Left kidney (tissue), 1 donor: ENCODE measurements at regions not wholly inside any gene's neighbourhood (a gene's known extent, or its start where the extent isn't known, plus 50 kb on each side); places are given as distances from the start of the nearest gene placed in this dataset.

ENCODE experiments used
- DNase-seq: peaks from one replicate; pipeline ENCODE4 v3.0.0-alpha.2; 2013

DNA sequence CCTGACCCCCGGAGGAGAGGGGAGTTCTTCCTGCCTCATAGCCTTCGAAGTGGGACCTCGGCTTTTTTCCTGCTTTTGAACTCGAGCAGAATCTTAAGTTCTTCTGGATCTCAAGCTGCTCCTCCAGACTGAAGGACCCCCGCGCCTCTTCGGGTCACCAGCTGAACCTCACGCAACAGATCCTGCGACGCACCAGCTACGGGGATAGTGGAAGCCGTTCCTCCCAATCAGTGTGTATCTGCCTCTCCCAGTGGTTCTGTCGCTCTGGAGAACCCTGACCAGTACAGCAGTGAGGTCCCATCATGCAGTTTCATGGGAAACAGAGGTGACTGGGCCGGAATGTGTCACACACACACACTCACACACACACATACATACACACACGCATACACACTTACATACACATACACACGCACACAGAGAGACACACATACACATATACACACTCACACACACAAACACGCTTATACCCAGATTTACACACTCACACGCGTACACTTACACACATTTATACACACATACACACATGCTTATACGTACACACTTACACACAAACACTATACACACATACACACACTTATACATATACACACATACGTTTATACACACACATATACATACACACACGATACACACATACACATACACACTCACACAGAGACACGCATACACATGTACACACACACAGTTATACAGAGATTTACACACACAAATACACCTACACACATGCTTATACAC is 170.0 kb downstream of the TTLL2 start:
- DNase-seq, result no peak

DNA sequence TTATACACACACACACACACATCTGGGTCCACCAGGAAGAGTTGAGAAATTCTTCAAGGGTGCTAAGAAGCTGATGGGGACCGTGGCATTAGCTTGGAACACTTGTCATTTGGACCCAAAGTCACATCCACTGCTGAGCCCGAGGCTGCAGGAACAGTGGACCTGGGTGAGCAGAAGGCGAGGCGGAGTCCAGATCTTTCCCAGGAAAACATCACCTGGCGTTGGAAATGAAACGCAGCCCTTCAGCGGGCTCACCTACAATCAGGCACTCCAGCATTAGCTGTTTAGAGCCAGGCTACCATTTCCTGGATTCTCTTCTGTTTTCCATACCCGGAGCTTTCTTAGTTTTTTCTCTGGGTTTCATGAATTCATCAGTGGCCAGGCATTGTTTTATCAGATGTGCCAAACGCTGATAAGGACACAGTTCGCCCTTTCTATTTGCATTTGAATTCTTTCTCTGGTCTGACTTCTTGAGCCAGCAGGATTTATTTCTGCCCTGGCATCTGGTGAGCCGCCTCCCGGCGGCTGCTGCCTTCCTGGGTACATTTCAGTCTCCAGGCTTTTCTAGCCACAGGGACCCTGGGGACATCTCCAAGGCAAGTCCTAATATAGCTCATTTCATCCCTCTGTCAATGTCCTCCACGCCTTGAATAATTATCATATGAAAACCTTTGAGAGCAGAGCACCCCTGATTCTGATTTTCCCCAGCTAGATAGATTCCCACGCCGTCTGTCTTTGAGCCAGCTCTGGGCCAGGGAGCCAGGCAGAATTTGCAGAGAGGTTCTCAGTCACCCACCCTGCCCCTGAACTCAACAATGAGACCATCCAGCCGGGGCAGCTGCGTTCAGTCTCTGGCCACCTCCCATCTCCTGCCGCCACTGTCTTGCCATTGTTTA is 170.9 kb downstream of the TTLL2 start:
- DNase-seq, result no peak

DNA sequence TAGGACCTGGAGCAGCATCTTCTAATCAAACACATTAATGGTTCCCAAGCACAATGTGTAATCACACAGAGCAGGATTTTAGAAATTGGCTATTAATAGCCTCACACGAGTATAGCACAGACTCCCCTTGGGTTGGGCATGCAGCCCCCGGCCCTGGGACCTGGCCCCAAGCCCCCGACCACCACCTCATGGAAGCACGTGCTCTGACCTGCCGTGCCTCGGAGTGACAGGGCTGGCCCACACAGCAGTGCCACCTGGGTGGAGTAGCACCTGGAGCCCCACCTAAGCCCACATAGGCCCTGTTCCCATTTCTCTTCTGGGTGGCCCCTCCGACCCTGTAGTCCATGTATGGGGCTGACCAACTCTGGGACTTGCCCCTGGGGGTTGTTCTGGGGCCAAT is 171.8 kb downstream of the TTLL2 start:
- DNase-seq, result no peak

DNA sequence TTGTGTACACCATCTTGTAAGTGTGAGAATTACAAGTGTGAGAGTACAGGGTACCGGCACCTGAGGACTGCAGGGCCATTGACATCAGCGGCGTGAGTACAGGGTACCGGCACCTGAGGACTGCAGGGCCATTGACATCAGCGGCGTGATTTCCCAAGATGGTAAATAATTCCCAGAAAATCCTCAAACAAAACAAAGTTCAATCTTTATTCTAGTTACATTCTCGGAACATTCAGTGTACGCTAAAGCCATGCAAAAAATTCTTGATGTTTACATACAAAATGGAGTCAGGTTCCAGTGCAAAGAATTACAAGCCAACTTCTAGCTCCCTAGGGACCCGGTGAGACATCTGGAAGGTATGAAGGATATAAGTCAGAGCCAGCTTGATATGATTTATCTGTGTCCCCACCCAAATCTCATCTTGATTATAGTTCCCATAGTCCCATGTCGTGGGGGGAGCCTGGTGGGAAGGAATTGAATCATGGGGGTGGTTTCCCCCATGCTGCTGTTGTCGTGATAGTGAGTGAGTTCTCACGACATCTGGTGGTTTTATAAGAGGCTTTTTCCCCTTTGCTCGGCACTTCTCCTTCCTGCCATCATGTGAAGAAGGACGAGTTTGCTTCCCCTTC is 172.7 kb downstream of the TTLL2 start:
- DNase-seq, result no peak

DNA sequence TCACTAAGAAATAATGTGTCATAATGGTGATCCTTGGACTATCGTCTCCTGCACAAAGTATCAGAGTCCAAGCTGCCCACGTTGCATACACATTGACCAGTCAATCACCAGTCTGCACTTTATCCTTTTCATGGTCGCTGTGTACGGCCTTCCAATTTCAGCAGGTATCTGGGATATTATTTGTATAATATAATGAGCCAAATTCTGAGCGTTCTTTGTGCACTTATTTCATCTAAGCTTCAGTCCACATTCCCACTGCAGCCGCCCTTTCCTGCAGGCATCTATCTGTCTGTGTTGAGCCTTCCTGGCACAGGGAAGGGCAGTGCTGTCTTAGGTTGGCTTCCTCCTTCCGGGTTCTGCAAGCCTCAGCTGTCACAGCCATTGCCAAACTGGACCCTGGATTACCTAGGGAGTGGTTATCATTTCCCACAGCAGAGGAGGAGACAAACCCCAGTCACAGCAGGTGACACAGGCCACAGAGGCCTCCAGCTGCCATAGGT is 174.3 kb downstream of the TTLL2 start:
- DNase-seq, result no peak

DNA sequence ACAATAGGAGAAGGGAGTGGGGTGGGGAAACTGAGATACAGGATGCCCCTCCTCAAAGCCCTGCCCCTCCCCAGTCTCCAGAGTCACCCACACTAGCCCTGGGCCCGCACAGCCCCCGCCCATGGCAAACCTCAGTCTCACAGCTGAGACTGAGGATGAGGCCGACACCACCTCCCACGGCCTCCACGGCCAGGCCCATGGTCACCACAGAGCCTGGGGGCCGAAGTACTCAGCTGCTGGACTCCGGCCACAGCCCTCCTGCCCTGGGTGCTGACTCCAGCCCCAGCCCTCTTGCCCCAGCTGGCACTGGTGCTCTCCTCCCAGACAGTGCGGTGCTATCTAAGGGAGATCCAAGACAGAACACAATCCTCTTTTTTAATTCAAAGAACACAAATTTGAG is 176.1 kb downstream of the TTLL2 start:
- DNase-seq, result no peak

DNA sequence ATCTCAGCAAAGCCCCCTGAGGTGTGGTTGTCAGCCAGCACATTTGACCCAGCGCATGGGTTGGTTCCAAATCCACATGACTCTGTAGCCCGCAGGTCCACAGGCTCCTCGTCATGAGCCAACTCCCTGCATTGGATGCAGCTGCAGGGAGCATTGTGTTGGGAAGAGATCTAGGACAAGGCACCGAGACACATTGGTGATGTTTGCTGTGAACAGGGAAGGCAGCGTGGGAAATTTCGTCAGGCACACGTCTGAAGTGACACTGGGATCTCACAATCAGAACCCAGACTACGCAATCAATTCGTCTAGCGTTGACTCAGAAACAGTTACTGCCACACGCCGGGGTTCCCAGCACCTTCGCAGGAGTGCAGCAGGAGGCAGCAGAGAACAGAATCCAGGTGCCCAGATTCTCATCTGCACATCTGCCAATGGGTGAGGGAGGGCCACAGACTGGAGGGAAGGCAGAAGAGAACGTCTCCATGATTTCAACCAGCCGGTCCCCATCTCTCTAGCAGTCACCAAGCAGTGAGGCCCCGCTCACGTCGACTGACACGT is 177.0 kb downstream of the TTLL2 start:
- DNase-seq, result no peak

DNA sequence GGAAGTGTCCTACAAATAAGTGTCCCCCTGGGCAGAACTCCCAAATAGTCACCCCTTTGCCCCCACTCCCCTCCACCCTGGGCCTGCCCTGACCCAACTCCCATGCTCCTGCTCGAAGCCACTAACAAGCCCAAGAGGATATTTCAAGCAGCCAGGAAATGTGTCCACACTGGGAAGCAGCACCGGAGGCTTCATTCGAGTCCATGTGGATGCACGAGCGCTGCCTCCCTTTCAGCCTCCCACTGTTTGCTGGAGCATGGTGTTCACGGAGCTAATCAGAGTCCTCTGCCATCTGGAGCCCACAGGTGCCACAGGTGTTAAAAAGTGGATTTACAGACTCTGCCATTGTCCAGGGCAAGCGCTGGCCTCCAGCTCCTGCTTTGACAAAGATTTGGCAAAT is 177.6 kb downstream of the TTLL2 start:
- no peak for DNase-seq

DNA sequence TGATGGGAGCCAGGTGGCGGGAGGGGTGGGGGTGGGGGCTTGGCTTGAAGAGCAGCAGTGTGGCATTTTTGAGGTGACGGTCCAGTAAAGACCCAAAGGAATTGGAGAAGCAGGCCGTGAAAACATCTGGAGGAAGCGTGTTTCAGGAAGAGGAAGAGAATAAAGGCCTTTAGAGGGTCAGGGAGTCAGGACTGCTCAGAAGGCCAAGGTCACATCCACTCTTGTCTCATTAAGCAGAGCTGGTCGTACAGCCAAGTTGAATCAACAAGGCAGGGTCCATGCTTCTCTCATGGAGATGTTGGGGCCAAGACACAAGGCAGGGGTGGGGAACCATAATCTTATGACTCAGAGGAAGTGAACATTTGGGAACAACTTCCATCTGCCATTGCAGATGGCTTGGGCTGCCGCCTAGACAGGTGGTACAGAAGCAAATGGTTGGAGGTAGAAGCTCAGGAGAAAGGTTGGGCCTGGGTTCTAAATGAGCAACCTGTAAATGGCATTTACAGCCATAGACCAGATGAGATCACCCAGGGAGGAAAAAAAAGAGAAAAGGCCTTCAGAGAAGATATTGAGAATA is 179.6 kb downstream of the TTLL2 start:
- no peak for DNase-seq

DNA sequence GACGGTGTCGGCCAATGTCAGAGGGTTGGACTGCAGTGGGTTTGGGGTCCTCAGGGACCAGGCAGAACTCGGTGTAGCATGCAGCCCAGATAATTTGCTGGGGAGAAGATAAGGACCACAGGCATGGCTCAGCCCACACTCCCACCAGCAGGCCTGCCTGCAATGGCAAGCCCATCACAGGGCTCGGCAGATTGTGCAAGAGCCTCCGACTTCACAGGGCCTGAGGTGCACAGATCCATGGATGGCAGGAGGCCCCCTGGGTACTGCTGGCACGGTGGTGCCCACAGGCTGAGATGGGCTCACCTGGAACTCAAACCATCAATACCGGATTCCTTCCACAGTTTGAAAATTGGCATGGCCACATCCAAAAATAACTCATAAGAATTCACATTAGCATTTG is 180.3 kb downstream of the TTLL2 start:
- DNase-seq, result no peak

DNA sequence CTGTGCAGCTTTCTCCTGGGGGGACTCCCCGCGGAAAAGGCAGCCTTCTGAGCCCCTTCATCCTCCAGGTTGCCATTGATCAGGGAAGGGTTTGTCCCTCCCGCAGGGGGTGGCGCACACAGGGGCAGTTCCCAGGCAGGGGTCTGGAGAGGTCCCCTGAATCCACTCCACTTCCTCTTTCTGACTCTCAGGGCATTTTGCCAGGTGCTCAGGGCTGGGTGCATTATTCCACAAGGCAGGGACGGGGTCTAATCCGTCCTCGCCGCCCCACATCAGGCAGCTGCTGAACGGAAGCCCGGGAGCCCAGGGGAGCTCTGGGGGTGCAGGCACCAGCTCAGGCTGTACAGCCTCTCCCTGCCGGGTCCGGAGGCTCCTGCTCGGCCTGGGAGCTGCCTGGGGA is 180.9 kb downstream of the TTLL2 start:
- no peak for DNase-seq

DNA sequence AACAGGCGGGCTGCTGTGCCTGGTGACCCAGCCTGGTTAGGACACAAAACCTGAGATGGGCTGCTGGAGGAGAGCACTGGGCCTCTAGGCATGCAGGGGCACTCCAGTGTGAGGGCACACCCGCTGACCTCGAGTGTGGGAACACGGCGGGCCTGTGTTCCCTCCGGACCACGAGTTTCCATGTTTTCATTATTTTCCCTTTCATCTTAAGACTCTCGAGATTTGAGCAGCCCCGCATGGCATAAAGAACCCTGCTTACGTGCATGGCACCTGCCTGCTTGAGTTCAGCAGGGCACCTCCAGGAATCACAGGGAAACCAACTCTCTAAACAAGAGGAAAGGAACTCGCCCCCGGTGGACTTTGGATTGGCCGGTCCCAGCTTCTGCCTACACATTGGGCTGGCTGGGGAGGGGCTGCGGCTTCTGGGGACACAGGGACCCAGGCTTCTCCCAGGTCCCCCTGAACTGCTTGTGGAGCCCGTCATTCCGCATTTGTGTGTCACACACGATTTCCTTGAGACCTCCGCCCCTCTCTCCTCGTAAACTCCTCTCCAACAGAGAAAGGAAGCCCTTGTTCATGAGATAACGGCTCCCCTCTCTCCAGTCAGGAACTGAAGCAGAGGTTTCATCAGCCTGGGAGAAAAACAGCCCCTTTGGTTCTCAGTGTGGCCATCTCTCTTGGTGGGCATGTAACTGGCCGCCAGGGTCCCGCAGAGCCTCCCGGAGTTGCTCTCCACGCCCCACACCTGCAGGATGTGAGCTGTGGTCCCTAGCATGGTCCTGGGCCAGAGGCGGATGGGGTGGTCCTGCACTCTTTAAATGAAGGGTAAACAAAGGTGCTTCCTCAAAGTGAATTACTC is 181.8 kb downstream of the TTLL2 start:
- DNase-seq, result no peak

DNA sequence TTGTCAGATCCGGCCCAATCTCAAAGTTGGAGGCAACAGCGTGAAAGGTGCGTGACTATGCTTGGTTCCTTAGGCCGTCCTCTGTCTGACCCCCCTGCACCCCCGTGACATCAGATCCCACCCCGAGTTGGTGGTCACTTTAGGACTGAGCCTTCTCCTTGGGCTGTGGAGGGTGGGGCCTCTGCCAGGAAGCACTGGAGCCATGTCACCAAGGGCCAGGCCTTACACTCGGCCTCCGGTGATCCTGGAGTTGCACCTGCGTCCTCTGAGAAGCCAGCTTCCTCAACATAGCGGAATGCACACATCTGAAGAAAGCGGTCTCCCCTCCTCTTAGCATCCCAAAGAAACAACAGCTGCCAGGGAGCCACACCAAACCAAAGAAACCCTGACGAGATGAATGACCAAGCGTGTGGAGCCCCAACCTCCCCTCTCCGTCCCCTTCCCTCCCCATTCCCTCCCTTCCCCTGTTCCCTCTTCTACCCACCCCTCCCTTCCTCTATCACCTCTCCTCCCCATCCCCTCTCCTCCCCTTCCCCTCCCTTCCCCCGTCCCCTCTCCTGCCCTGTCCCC is 182.6 kb downstream of the TTLL2 start:
- no peak for DNase-seq

DNA sequence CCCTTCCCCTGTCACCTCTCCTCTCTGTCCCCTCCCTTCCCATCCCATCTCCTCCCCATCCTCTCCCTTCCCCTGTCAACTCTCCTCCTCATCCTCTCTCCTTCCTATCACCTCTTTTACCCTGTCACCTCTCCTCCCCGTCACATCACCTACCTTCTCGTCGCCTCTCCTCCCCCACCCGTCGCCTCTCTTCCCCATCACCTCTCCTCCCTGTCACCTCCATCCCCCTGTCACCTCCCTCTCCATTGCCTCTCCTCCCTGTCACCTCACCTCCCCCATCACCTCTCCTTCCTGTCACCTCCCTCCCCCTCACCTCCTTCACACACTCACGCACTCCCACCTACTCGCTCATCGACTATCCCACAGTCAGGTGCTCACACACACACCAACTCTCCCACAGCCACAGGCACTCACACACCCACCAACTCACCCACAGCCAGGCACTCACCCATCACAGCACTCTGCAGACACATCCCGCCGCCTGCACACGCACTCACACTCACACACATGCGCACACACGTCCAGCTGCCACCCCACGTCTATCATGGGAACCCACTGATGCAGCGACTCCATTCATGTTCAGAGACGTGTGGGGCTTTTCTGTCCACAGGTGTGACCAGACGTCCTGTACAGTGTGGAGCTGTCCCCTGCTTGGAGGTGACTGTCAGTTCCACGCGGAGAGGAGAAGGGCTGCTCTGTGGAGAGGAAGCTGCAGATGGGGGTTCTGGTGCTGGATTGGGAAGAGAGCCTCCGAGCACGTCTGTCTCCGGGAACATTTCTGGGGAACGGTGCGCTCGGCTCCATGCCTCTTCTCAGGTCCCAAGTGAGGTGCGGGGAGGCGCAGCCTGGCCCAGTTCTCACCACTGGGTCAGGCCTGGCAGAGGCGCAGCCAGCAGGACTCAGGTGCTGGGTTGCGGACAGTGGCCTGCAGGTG is 184.3 kb downstream of the TTLL2 start:
- DNase-seq, result no peak

DNA sequence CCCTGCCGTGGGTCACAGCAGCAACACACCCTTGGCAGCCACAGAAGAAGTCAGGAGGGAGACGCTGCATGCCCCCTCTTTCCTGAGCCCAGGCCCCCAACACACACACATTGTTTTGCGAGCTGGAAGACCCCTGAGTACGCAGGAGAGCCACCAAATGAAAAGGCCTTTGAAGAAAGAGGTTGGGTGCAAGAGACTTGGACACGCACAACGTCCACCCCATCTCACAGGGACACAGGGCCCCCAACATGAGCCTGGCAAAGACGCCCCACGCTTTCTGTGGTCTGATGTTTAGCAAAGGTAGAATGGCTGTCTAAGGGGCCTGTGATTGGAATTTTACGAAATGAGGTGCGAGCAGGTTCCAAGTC is 185.0 kb downstream of the TTLL2 start:
- DNase-seq, result no peak

DNA sequence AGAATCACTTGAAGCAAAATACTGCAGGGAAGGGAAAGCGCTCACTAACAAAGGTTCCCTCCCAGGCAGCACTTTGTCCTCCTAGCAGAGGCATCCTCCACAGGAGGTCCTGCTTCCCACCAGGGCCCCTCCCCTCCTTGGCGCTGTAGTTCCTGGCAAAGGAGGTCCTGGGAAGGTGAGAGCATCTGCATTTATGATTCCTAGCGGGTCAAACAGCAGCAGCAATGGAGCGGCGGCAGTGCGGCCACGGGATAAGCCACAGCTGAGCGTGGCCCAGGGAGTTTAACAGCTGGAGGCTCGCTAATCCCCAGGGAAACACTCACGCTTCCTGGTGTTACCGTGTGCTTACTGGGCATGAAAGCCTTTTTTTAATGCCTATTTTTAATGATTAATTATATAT is 185.8 kb downstream of the TTLL2 start:
- DNase-seq, result no peak

DNA sequence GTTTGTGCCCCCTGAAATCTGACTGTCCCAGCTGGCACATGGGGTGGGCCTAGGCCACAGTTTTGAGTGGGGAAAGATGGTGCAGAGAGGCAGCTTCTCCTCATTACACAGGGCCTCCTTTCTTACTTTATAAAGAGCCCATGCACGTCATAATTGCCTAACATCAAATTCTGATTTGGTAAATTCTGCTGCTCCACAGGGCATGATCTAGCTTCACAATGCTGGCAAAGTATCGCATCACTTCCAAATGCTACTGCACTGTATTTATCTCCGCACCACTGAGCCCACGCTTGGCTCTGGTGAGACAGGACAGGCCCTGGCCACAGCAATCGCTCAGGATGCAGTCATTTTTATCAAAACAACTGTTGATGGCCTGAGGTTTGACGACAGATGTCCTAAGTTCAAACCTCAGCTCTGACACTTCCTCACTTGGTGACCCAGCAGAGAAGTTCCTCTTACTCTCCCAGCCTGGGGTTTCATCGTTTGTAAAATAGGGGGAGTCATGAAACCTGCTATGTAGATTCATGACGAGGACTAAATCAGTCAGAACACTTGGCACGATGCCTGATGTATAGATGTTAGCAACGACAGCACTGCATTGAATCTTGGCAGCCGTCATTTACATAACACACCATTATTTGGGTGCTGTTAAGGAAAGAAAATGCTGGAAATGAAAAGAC is 187.9 kb downstream of the TTLL2 start:
- no peak for DNase-seq

DNA sequence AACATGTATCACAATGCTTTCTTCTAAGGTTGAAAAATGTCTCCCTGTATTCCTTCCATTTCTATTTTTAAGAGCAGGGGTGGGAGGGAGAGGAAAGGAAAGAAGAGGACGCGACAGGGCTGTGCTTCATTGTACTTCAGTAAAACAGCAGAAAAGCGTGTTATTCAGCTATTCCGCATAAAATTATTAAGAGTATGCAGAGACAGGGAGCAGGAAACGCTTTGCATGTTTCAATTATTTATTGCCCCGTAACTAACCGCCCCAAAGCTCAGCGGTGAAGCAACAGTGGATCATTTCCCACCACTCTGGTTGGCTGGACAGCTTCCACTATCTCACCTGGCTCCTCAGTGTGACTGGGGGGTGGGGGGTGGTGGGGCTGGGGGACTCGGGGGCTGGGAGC is 188.9 kb downstream of the TTLL2 start:
- DNase-seq, result no peak

DNA sequence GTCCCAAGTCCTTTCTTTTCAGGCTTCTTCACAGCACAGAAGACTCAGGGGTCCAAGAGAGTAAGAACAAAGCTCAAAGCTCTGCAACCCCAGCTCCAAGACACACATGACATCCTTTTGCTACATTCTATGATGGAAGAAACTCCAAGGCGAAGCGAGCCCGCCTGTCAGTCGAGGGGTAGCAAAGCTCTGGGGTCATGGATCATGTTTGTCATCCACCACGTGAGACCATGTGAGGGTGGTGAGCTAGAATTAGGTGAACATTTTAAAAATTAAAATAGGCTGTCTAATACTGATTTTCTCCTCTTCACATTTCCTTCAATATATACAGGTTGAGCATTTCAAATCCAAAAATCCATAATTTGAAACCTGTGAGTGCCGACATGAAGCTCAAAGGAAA is 189.6 kb downstream of the TTLL2 start:
- no peak for DNase-seq
